ENCODE measurements at regions not wholly inside any gene's neighbourhood (a gene's known extent, or its start where the extent isn't known, plus 50 kb on each side); places are given as distances from the start of the nearest gene placed in this dataset.

- no peak for TF ChIP-seq CTCF (IDR thresholded peaks at IDR 0.05; ENCODE audit: borderline replicate concordance, extremely low read depth, low read length, poor library complexity, severe bottlenecking)
- no peak for TF ChIP-seq EZH2 (IDR thresholded peaks at IDR 0.05; ENCODE audit: borderline replicate concordance, low read depth, low read length, severe bottlenecking)
Measured at GRCh38 chr10:53108317-53108934, 335.8 kb upstream of the MBL2 start.
